ENCODE measurements at regions not wholly inside any gene's neighbourhood (a gene's known extent, or its start where the extent isn't known, plus 50 kb on each side); places are given as distances from the start of the nearest gene placed in this dataset.

DNA sequence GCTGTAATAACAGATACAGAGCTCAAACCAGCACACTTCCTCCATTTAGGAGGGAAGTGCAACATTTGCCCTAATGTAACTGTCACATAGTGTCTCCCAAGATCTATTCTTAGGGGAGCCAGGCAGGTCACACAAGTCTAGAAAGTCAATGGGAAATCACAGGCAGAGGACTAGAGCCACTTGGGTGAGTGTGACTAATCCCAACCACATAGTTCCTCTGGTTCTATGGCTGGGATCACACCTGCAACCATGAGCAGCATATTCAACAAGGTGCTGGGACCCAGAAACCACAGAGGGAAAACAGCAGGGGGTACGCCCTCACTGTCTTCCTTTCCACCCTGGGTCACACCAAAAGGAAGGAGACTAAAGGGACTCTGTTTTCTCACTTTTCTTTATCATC is 66.8 kb upstream of the TACR3 start:
- H3K4me3 ChIP-seq, result no peak overlapping the region
- no peaks in the 10 kb centered on the region for H3K27me3 ChIP-seq (replicated peaks in 1 of 7)
- WGBS, 5 donors, result 47 to 85% (median 60%) methylated on average over 1 of the region's 1 CpG
- H3K27ac ChIP-seq, result no peak overlapping the region
- H3K4me1 ChIP-seq, result no peaks in the 10 kb centered on the region
- TF ChIP-seq POLR2A (IDR thresholded peaks at IDR 0.05) (no peak), POLR2AphosphoS5 (IDR thresholded peaks at IDR 0.05) (no peak)
- TF ChIP-seq, protein P1, sequence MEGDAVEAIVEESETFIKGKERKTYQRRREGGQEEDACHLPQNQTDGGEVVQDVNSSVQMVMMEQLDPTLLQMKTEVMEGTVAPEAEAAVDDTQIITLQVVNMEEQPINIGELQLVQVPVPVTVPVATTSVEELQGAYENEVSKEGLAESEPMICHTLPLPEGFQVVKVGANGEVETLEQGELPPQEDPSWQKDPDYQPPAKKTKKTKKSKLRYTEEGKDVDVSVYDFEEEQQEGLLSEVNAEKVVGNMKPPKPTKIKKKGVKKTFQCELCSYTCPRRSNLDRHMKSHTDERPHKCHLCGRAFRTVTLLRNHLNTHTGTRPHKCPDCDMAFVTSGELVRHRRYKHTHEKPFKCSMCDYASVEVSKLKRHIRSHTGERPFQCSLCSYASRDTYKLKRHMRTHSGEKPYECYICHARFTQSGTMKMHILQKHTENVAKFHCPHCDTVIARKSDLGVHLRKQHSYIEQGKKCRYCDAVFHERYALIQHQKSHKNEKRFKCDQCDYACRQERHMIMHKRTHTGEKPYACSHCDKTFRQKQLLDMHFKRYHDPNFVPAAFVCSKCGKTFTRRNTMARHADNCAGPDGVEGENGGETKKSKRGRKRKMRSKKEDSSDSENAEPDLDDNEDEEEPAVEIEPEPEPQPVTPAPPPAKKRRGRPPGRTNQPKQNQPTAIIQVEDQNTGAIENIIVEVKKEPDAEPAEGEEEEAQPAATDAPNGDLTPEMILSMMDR (IDR thresholded peaks at IDR 0.05 in 8 of 11, conservative IDR thresholded peaks at IDR 0.05 in 3 of 11), result no peak
- peaks cover 0 to 45% (median 30%) of the 10 kb centered on the region in 8 donors for H3K9me3 ChIP-seq
- DNase-seq, result no peak
- no peaks in the 10 kb centered on the region for H3K36me3 ChIP-seq
- intact Hi-C loops (cut with DNase I; ENCODE audit: low total_unique reads), result no loop called here

DNA sequence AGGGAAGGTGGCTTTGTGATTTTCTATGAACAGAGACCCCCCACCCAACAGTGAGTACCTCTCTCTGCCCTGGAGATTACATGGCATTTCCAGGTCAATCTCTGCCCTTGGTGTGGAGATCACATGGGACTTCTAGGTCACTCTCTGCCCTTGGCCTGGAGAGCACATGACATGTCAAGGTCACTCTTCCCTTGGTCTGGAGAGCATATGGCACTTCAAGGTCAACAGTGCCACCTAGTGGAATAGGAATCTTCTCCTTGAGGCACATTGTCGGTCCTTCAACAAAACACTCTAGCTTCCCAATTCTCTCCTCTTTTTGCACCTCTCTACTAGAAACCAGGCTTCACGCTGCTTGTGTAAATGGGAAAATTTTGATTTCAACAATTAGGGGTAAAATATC is 66.2 kb upstream of the TACR3 start:
- Histone ChIP-seq H3K4me1 (no peaks in the 10 kb centered on the region), H3K36me3 (no peaks in the 10 kb centered on the region), H3K27ac (no peak overlapping the region), H3K4me3 (no peak overlapping the region), H3K27me3 (replicated peaks in 1 of 7) (no peaks in the 10 kb centered on the region), H3K9me3 (peaks cover 0 to 40% (median 30%) of the 10 kb centered on the region in 8 donors)
- intact Hi-C loops (cut with DNase I; ENCODE audit: low total_unique reads), result no loop called here
- TF ChIP-seq, protein P1 (IDR thresholded peaks at IDR 0.05 in 8 of 11, conservative IDR thresholded peaks at IDR 0.05 in 3 of 11), result no peak
- TF ChIP-seq POLR2AphosphoS5 (IDR thresholded peaks at IDR 0.05), result no peak
- TF ChIP-seq POLR2A (IDR thresholded peaks at IDR 0.05), result no peak
- 68 to 91% (median 85%) methylated on average over 2 of the region's 2 CpGs for WGBS, 5 donors
- DNase-seq, result no peak

DNA sequence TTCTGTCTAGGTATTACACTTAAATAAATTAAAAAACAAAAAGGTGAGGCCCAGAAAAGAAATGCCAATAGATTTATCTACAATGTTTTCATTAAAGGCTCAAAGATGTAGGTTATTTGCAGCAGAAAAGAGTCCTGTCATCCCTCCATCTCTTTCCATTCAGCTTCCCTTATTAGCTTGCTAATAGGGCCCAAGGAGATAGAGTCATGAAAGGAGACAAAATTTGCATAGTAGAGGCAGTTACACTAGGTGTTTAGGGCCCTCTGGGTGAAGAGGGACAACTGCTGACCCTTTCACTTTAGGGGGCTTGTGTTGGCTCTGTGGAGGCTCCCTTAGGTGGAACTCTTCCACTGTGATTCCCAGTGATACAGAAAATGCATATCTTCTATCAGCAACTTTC is 58.4 kb upstream of the TACR3 start:
- no peaks in the 10 kb centered on the region for H3K27me3 ChIP-seq (replicated peaks in 1 of 7)
- no peaks in the 10 kb centered on the region for H3K4me1 ChIP-seq
- H3K27ac ChIP-seq, result no peak overlapping the region
- intact Hi-C loops (cut with DNase I; ENCODE audit: low total_unique reads), result no loop called here
- no peak overlapping the region for H3K4me3 ChIP-seq
- H3K9me3 ChIP-seq, result peaks cover 0 to 3% (median 0%) of the 10 kb centered on the region in 8 donors
- H3K36me3 ChIP-seq, result no peaks in the 10 kb centered on the region
- no peak for DNase-seq
- TF ChIP-seq POLR2A (IDR thresholded peaks at IDR 0.05) (no peak), POLR2AphosphoS5 (IDR thresholded peaks at IDR 0.05) (no peak)
- TF ChIP-seq, protein P1 (IDR thresholded peaks at IDR 0.05 in 8 of 11, conservative IDR thresholded peaks at IDR 0.05 in 3 of 11), result no peak

DNA sequence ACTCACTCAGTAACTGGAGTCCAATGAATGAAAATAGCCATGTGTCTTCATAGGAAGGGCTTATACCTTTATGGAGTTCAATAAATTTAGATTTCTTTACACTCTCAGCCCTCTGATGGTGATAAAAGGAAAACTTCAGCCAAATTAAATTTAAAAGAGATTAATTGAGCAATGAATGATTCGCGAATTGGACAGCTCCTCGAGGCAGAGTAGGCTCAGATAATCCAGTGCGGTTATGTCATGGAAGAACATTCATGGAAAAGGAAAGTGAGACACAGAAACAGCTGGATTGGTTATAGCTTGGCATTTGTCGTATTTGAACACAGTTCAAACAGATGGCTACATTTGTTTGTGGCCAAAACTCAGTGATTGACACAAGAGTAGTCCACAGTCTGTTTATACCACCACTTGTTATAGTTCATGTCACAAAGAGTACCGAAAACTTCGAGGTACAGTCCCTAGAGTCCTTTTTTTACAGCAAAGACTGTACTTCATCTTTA is 54.6 kb upstream of the TACR3 start:
- Histone ChIP-seq H3K4me1 (no peaks in the 10 kb centered on the region), H3K4me3 (no peak overlapping the region), H3K27ac (no peak overlapping the region), H3K9me3 (peaks cover 0 to 3% (median 0%) of the 10 kb centered on the region in 8 donors), H3K27me3 (replicated peaks in 1 of 7) (no peaks in the 10 kb centered on the region), H3K36me3 (no peaks in the 10 kb centered on the region)
- no peak for DNase-seq
- TF ChIP-seq, protein P1 (IDR thresholded peaks at IDR 0.05 in 8 of 11, conservative IDR thresholded peaks at IDR 0.05 in 3 of 11), result no peak
- no peak for TF ChIP-seq POLR2AphosphoS5 (IDR thresholded peaks at IDR 0.05)
- no peak for TF ChIP-seq POLR2A (IDR thresholded peaks at IDR 0.05)
- 65 to 76% (median 69%) methylated on average over 7 of the region's 7 CpGs for WGBS, 5 donors
- intact Hi-C loops (cut with DNase I; ENCODE audit: low total_unique reads), result no loop called here
